GM06990 (cell line): ENCODE measurements at regions not wholly inside any gene's neighbourhood (a gene's known extent, or its start where the extent isn't known, plus 50 kb on each side); places are given as distances from the start of the nearest gene placed in this dataset.

Source experiments
- DNase-seq: peaks from one replicate; pipeline ENCODE4 v3.0.0-alpha.2; 2011; ENCODE audit not compliant: insufficient read length; ENCODE audit errors: extremely low read depth
- H3K27me3 ChIP-seq: replicated peaks from 2 replicates; pipeline ENCODE4 v1.6.0; 2011; ENCODE audit warnings: low read length; ENCODE audit not compliant: control insufficient read depth, insufficient read depth
- H3K36me3 ChIP-seq: 2 replicates; pipeline ENCODE4 v1.5.1; 2011; ENCODE audit warnings: low read length; ENCODE audit not compliant: control insufficient read depth, insufficient read depth
- H3K4me3 ChIP-seq: replicated peaks from 2 replicates; pipeline ENCODE4 v1.5.1; 2011; ENCODE audit warnings: low read depth, mild to moderate bottlenecking, control low read depth, low read length
- CTCF ChIP-seq: IDR thresholded peaks from 2 replicates; pipeline ENCODE4 v1.5.1; 2011; ENCODE audit warnings: low read length, control low read depth, mild to moderate bottlenecking, inconsistent platforms; ENCODE audit not compliant: insufficient read depth, poor library complexity, severe bottlenecking

DNA sequence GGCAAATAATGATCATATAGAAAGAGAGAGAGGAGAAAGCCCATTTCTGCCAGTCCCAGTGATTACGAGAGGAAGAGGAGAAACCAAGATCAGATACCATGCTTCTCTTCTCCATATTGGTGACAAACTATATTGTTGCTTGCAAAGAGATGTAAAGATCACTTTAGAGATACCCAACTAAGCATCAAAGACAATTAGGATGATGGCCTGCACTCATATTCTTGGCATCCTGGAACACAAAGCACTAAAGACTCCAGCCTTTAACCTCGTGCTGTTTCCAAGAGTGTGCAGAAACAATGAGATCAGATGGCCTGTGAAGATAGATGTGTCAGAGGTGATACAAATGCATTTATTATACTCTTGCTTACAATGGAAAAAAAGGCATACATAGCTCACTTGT lies 170.7 kb upstream of the TP63 start:
- no peak for DNase-seq
- no peak for TF ChIP-seq CTCF
- H3K4me3 ChIP-seq: no peak overlapping the region
- no peaks in the 10 kb centered on the region for H3K27me3 ChIP-seq
- no peaks in the 10 kb centered on the region for H3K36me3 ChIP-seq

DNA sequence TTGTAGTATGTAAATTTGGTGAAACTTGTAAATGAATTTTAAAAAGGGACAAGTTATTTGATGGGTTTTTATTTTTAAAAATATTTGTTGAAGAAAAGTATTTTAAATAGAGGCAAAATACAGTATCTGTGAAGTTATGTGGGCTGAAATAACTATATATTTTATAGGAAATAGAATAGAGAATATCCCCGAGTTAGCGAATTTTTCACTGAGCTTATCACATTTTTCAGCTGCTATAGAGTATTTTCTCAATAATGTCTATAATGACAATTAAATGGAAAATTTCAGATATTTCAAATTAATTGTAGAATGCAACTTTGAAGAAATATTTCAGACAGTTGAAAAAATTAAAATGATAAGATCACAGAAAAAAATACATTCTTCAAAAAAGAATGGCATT lies 166.4 kb upstream of the TP63 start:
- no peak for TF ChIP-seq CTCF

DNA sequence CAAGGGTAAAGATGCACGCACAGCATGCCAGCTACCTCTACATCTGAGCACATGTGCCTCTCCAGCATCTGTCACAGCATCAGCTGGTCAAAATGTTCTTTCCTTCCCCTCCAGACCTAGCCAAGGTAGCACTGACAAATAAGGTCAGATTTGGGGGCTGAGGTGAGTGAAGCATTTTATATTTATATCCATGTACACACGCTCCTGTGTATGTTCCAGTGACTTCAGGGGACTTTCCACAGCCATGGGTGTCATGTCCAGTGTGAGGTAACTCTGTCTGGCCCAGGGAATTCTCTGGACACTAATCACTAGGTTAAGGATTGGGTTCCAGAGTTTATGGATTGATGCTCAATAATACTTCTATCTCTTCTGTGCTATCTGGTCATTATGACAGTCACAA lies 165.2 kb upstream of the TP63 start:
- no peaks in the 10 kb centered on the region for H3K36me3 ChIP-seq
- TF ChIP-seq CTCF: no peak
- H3K27me3 ChIP-seq: no peaks in the 10 kb centered on the region
- DNase-seq: no peak
- no peak overlapping the region for H3K4me3 ChIP-seq

More for the DNA sequence above, 166.4 kb upstream of the TP63 start:
- no peak for DNase-seq
- no peaks in the 10 kb centered on the region for H3K36me3 ChIP-seq
- no peaks in the 10 kb centered on the region for H3K27me3 ChIP-seq
- H3K4me3 ChIP-seq: no peak overlapping the region

DNA sequence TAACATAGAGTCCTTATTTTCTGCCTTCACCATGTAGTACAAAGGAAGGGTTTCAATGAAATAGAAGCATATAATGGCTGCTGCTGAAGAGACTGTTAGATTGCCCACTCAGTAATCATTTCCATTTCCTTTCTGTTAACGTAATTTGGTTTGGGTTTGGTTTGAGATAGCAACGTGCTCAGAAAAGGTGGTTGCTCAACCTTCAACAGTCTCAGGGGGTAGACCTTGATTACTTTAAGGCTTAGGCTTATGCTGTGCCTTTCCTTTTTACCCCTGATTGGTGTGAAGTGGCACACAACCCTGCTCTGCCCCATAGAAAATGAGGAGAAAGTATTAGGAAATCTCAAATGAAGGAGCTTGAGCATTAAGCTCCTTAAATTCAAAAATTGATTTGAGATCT lies 163.7 kb upstream of the TP63 start:
- TF ChIP-seq CTCF: no peak
- Histone ChIP-seq H3K27me3 (no peaks in the 10 kb centered on the region), H3K4me3 (no peak overlapping the region), H3K36me3 (no peaks in the 10 kb centered on the region)
- no peak for DNase-seq

GRCh38 chr3:189474944-189475343 lies 156.2 kb upstream of the TP63 start:
- no peak for TF ChIP-seq CTCF
- Histone ChIP-seq H3K27me3 (no peaks in the 10 kb centered on the region), H3K4me3 (no peak overlapping the region), H3K36me3 (no peaks in the 10 kb centered on the region)
- DNase-seq: no peak

DNA sequence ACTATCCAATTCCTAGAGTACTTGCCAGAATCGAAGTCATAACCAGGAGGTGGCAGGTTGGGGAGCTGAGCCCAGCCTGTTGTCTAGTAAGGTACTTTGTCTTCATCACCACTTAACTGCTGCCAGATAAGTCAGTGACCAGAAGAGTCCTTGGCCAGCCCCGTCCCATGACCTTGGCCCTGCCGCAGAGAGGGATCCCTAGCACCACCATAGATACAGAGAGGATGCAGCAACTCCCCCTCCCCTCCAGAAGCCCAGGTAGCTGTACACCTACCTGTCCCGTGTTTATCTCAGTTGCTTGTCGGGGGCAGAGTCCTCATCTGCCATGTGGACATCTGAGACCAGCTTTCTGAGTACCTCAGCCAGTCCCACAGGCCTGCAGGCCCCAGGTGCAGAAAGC lies 153.6 kb upstream of the TP63 start:
- Histone ChIP-seq H3K36me3 (no peaks in the 10 kb centered on the region), H3K27me3 (no peaks in the 10 kb centered on the region), H3K4me3 (no peak overlapping the region)
- no peak for DNase-seq
- TF ChIP-seq CTCF: no peak
